HCT116 (cell line): ENCODE measurements at regions not wholly inside any gene's neighbourhood (a gene's known extent, or its start where the extent isn't known, plus 50 kb on each side); places are given as distances from the start of the nearest gene placed in this dataset.

Source experiments
- YY1 ChIP-seq: IDR thresholded peaks from 2 replicates; pipeline ENCODE4 v1.6.1; 2011; ENCODE audit warnings: low read length, low read depth, moderate library complexity, mild to moderate bottlenecking; ENCODE audit not compliant: insufficient replicate concordance; ENCODE audit errors: extremely low read depth
- TF ChIP-seq, protein P1 (sequence below): IDR thresholded peaks from 2 replicates; pipeline ENCODE4 v1.6.1; 2012; ENCODE audit warnings: low read depth

DNA sequence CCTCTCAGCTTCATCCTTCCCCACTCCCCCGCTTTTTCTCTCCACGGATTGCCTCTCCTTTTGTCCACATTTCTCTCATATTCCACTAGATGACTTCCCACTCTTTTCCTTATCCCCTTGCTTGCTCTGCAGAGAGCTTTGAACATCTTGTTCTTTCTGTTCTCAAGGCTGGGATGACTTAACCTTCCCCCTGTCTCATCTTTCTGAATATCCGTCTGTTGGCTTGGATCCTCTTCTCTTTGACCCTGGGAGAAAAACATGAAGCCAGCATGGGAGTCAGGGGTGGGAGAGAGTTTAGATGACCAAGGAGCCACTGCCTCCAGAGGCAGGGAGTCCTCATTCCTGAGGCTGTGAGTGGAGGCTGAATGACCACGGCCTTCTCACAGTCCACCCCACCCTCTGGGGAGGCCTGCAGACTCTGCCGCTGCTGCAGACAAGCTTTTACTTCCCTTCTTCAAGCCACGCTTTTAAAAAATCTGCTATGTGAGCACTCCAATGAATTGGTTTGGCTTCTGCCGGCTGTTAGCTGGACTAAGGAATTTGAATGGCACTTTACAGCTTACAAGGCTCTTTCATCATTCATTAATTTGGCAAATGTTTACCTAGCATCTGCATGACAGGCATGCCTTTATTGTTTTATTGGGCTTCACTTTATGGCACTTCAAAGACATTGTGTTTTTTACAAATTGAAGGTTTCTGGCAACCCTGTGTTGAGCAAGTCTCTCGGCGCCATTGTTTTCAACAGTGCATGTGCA is 111.6 kb upstream of the SLC6A6 start:
- TF ChIP-seq, protein P1, sequence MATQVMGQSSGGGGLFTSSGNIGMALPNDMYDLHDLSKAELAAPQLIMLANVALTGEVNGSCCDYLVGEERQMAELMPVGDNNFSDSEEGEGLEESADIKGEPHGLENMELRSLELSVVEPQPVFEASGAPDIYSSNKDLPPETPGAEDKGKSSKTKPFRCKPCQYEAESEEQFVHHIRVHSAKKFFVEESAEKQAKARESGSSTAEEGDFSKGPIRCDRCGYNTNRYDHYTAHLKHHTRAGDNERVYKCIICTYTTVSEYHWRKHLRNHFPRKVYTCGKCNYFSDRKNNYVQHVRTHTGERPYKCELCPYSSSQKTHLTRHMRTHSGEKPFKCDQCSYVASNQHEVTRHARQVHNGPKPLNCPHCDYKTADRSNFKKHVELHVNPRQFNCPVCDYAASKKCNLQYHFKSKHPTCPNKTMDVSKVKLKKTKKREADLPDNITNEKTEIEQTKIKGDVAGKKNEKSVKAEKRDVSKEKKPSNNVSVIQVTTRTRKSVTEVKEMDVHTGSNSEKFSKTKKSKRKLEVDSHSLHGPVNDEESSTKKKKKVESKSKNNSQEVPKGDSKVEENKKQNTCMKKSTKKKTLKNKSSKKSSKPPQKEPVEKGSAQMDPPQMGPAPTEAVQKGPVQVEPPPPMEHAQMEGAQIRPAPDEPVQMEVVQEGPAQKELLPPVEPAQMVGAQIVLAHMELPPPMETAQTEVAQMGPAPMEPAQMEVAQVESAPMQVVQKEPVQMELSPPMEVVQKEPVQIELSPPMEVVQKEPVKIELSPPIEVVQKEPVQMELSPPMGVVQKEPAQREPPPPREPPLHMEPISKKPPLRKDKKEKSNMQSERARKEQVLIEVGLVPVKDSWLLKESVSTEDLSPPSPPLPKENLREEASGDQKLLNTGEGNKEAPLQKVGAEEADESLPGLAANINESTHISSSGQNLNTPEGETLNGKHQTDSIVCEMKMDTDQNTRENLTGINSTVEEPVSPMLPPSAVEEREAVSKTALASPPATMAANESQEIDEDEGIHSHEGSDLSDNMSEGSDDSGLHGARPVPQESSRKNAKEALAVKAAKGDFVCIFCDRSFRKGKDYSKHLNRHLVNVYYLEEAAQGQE, result no peak
- TF ChIP-seq YY1, result no peak
